ENCODE measurements at regions not wholly inside any gene's neighbourhood (a gene's known extent, or its start where the extent isn't known, plus 50 kb on each side); places are given as distances from the start of the nearest gene placed in this dataset.

GRCh38 chr13:19264711-19265110 is 83.1 kb upstream of the TUBA3C start:
- TF ChIP-seq POLR2A (IDR thresholded peaks at IDR 0.05) (no peak), CTCF (IDR thresholded peaks at IDR 0.05) (no peak), POLR2AphosphoS5 (IDR thresholded peaks at IDR 0.05) (no peak)
